Colonic mucosa (tissue), 4 donors: ENCODE measurements at regions not wholly inside any gene's neighbourhood (a gene's known extent, or its start where the extent isn't known, plus 50 kb on each side); places are given as distances from the start of the nearest gene placed in this dataset.

ENCODE experiments used
- DNase-seq: peaks from one replicate; pipeline ENCODE4 v3.0.0-alpha.2; 2020
- H3K27ac ChIP-seq: fragments of 200-600 bp; one replicate; pipeline ENCODE4 v1.8.0; 2021
- H3K27me3 ChIP-seq: fragments of 200-600 bp; one replicate; pipeline ENCODE4 v1.8.0; 2021
- H3K36me3 ChIP-seq: fragments of 200-600 bp; one replicate; pipeline ENCODE4 v1.8.0; 2021
- H3K4me1 ChIP-seq: fragments of 200-600 bp; one replicate; pipeline ENCODE4 v1.8.0; 2021; ENCODE audit warnings: mild to moderate bottlenecking
- H3K4me3 ChIP-seq: fragments of 200-600 bp; one replicate; pipeline ENCODE4 v1.8.0; 2021
- H3K9ac ChIP-seq, 2 donors: one replicate each; pipeline ENCODE4 v1.7.0; 2013; ENCODE audit warnings: control low read depth in 2 of 2, low read depth in 2 of 2, low read length in 2 of 2
- H3K9me3 ChIP-seq: fragments of 200-600 bp; one replicate; pipeline ENCODE4 v1.8.0; 2021
- intact Hi-C: fragments of 100-400 bp; cut with DNase I; formaldehyde crosslinking; loops from one replicate; pipeline ENCODE4 v1.14.1; 2022
- TF ChIP-seq, protein P1 (sequence below): fragments of 200-600 bp; IDR thresholded peaks from one replicate; pipeline ENCODE4 v1.8.0; 2022; ENCODE audit warnings: antibody characterized with exemption, mild to moderate bottlenecking
- donor health status: healthy.
- donor health status: DM: no; HTN: no; CAD: no.
- donor health status: DM: no; HTN: no; CAD: no.

DNA sequence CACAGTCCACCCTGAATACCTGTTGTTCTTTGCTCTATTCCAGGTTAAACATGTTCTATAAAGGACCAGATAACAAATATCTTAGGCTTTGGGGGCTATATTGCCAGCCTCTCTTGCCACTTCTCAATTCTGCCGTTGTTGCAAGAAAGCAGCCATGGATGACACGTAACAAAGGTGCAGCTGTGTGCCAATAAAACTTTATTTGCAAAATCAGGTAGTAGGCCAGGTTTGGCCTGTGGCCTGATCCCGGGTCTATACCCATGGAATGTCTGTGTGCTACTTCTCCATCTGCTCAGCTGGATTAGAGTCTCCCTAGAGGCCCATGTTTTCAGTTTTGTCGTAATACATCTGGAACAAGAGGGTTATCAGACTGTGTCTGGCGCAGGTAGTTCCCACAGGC lies 175.3 kb upstream of the KCNG1 start:
- H3K4me1 ChIP-seq, result no peaks in the 10 kb centered on the region
- no peak overlapping the region for H3K9ac ChIP-seq
- intact Hi-C loops, result no loop called here
- H3K9me3 ChIP-seq, result no peaks in the 10 kb centered on the region
- no peak overlapping the region for H3K27ac ChIP-seq
- TF ChIP-seq, protein P1, sequence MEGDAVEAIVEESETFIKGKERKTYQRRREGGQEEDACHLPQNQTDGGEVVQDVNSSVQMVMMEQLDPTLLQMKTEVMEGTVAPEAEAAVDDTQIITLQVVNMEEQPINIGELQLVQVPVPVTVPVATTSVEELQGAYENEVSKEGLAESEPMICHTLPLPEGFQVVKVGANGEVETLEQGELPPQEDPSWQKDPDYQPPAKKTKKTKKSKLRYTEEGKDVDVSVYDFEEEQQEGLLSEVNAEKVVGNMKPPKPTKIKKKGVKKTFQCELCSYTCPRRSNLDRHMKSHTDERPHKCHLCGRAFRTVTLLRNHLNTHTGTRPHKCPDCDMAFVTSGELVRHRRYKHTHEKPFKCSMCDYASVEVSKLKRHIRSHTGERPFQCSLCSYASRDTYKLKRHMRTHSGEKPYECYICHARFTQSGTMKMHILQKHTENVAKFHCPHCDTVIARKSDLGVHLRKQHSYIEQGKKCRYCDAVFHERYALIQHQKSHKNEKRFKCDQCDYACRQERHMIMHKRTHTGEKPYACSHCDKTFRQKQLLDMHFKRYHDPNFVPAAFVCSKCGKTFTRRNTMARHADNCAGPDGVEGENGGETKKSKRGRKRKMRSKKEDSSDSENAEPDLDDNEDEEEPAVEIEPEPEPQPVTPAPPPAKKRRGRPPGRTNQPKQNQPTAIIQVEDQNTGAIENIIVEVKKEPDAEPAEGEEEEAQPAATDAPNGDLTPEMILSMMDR, result no peak
- no peak for DNase-seq
- H3K4me3 ChIP-seq, result no peak overlapping the region
- H3K36me3 ChIP-seq, result no peaks in the 10 kb centered on the region
- no peaks in the 10 kb centered on the region for H3K27me3 ChIP-seq

DNA sequence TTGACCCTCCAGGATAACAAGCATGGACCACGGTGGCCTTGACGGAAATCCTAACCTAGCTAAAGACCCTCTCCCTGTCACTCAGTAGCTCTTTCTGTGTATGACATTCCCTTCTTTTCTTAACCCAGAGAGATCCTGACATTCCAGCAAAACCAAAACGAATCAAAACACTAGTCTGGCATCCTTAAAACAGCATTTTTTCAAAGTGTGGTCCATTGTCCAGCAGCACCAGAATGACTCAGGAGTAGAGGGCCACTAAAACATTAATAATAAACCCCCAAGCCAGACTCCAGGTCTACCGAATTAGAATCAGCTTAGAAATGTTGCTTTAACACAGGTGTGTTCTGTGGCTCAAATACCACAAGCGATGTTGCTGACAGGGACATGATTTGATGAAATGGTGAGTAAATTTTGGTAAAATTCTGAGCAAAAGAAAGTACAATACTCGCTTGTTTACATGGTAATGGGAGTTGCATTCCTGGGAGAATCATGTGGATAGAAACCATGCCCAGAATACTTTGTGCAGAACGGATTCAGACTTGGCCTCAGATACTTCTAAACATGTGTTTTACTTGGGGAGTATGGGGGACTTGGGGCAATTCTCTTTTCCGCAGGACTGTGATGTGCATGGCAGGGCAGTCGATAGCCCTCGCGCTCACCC lies 174.2 kb upstream of the KCNG1 start:
- no peaks in the 10 kb centered on the region for H3K9me3 ChIP-seq
- no peak for DNase-seq
- no peak overlapping the region for H3K27ac ChIP-seq
- no peaks in the 10 kb centered on the region for H3K4me1 ChIP-seq
- TF ChIP-seq, protein P1, result no peak
- no peak overlapping the region for H3K9ac ChIP-seq
- no peaks in the 10 kb centered on the region for H3K27me3 ChIP-seq
- intact Hi-C loops, result no loop called here
- no peaks in the 10 kb centered on the region for H3K36me3 ChIP-seq
- no peak overlapping the region for H3K4me3 ChIP-seq

DNA sequence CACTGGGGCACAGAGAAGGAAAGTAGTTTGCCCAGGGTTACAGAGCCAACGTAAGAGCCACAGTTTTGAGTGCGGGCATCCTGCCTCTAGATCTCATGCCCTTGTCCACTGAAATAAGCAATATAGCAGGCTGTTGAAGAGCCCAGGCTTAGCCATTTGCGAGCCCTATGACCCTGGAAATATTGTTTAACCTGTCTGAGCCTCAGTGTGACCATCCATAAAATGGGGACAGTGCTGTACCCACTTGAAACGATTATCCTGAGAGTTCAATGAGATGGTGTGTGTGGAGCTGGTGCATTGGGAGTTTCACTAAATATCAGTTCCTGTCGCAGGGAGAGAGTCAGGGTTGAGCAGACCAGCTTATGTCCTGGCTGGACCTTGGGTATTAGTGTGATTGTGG lies 173.1 kb upstream of the KCNG1 start:
- no peaks in the 10 kb centered on the region for H3K27me3 ChIP-seq
- H3K27ac ChIP-seq, result no peak overlapping the region
- TF ChIP-seq, protein P1, result no peak
- H3K4me3 ChIP-seq, result no peak overlapping the region
- H3K36me3 ChIP-seq, result no peaks in the 10 kb centered on the region
- no peaks in the 10 kb centered on the region for H3K4me1 ChIP-seq
- no peaks in the 10 kb centered on the region for H3K9me3 ChIP-seq
- intact Hi-C loops, result no loop called here
- DNase-seq, result no peak
- no peak overlapping the region for H3K9ac ChIP-seq

DNA sequence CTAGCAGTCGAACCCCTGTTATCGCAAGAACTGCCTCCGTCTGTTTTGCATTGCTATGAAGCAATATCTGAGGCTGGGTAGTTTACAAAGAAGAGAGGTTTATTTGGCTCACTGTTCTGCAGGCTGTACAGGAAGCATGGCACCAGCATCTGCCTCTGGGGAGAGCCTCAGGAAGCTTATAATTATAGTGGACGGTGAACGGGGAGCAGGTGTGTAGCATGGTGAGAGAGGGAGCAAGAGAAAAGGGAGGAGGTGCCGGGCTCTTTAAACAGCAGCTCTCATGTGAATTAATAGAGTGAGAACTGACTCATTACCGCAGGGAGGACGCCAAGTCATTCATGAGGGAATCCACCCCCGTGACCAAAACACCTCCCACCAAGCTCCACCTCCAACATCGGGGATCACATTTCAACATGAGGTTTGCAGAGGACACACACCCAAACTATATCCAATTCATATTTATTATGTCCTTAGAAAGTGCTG lies 172.6 kb upstream of the KCNG1 start:
- DNase-seq, result no peak
- Histone ChIP-seq H3K9ac (no peak overlapping the region), H3K9me3 (no peaks in the 10 kb centered on the region), H3K27ac (no peak overlapping the region), H3K27me3 (no peaks in the 10 kb centered on the region), H3K4me3 (no peak overlapping the region), H3K36me3 (no peaks in the 10 kb centered on the region), H3K4me1 (no peaks in the 10 kb centered on the region)
- TF ChIP-seq, protein P1, result no peak
- intact Hi-C loops, result no loop called here

DNA sequence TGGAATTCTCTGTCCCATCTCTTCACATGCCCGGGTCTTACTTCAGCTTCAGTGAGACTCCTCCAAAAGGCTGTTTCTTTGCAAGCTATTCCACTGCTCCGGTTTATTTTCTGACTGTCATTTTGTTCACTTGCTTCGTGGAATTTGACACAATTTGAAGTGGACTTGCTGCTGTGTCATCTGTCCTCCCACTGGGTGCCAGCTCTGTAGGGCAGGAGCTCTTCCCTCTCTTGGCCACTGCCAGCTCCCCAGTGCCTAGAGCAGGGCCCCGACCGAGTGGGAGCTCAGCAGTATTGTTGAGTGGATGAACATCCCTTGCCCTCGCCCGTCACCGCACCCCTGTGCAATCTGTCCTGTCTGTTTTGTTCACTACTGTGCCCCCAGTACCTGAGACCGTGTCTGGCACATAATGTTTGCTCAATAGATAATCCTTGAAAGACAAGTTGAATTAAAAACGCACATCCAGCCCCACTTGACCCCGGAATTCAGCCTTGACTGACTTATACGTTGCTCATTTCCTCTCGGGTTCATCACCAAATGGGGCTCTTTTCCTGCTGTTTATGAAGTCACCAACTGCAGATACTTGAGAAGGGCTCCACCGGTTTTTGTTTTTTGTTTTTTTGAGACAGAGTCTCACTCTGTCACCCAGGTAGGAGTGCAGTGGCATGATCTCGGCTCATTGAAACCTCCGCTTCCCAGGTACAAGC lies 170.3 kb upstream of the KCNG1 start:
- no peak overlapping the region for H3K4me3 ChIP-seq
- no peak overlapping the region for H3K27ac ChIP-seq
- no peaks in the 10 kb centered on the region for H3K36me3 ChIP-seq
- no peak overlapping the region for H3K9ac ChIP-seq
- TF ChIP-seq, protein P1, result no peak
- no peaks in the 10 kb centered on the region for H3K27me3 ChIP-seq
- intact Hi-C loops, result no loop called here
- DNase-seq, result no peak
- no peaks in the 10 kb centered on the region for H3K9me3 ChIP-seq
- H3K4me1 ChIP-seq, result no peaks in the 10 kb centered on the region
